ENCODE measurements at regions not wholly inside any gene's neighbourhood (a gene's known extent, or its start where the extent isn't known, plus 50 kb on each side); places are given as distances from the start of the nearest gene placed in this dataset.

DNA sequence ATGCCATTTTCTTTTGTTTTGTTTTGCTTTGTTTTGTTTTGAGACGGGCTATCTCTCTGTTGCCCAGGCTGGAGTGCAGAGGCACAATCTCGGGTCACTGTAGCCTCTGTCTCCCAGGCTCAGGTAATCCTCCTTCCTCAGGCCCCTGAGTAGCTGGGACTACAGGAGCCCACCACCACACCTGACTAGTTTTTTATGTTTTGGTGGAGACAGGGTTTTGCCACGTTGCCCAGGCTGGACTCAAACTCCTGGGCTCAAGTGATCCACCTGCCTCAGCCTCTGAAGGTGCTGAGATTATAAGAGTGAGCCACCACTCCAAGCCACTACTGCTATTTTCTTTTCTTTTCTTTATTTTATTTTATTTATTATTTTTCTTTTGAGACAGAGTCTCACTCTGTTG lies 54.0 kb upstream of the S1PR3 start:
- TF ChIP-seq POLR2A (IDR thresholded peaks at IDR 0.05) = no peak
- TF ChIP-seq, protein P1, sequence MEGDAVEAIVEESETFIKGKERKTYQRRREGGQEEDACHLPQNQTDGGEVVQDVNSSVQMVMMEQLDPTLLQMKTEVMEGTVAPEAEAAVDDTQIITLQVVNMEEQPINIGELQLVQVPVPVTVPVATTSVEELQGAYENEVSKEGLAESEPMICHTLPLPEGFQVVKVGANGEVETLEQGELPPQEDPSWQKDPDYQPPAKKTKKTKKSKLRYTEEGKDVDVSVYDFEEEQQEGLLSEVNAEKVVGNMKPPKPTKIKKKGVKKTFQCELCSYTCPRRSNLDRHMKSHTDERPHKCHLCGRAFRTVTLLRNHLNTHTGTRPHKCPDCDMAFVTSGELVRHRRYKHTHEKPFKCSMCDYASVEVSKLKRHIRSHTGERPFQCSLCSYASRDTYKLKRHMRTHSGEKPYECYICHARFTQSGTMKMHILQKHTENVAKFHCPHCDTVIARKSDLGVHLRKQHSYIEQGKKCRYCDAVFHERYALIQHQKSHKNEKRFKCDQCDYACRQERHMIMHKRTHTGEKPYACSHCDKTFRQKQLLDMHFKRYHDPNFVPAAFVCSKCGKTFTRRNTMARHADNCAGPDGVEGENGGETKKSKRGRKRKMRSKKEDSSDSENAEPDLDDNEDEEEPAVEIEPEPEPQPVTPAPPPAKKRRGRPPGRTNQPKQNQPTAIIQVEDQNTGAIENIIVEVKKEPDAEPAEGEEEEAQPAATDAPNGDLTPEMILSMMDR (IDR thresholded peaks at IDR 0.05 in 8 of 11, conservative IDR thresholded peaks at IDR 0.05 in 3 of 11) = no peak

All from spleen (tissue), 7 donors.